Amniotic stem cell (primary cell): ENCODE measurements at regions not wholly inside any gene's neighbourhood (a gene's known extent, or its start where the extent isn't known, plus 50 kb on each side); places are given as distances from the start of the nearest gene placed in this dataset.
"Not testable (repeated sequence)": the region's sequence is repeated elsewhere in the genome, so short reads cannot be mapped to it uniquely, and the experiment has no call there.

ENCODE experiments used
- DNase-seq: peaks from one replicate; lab custom pipeline; 2025; lab: John Stamatoyannopoulos, UW

- DNase-seq = no peak
Measured at GRCh38 chr6:118367314-118367713, 180.8 kb upstream of the PLN start.

GRCh38 chr6:118370722-118371121 lies 177.4 kb upstream of the PLN start:
- DNase-seq = no peak

- DNase-seq = no peak
Measured at GRCh38 chr6:118371955-118372354, 176.1 kb upstream of the PLN start.

GRCh38 chr6:118372413-118372812 lies 175.7 kb upstream of the PLN start:
- no peak for DNase-seq

- no peak for DNase-seq
Measured at GRCh38 chr6:118377711-118378414, 170.2 kb upstream of the PLN start.

- DNase-seq = not testable (repeated sequence)
Measured at GRCh38 chr6:118380620-118381019, 167.5 kb upstream of the PLN start.

- no peak for DNase-seq
Measured at GRCh38 chr6:118382126-118382525, 166.0 kb upstream of the PLN start.

- DNase-seq = no peak
Measured at GRCh38 chr6:118383924-118384323, 164.2 kb upstream of the PLN start.

- DNase-seq = no peak
Measured at GRCh38 chr6:118386975-118387374, 161.1 kb upstream of the PLN start.

GRCh38 chr6:118387921-118388701 lies 160.0 kb upstream of the PLN start:
- peak; percentile 43 for DNase-seq

- DNase-seq = no peak
Measured at GRCh38 chr6:118391086-118391485, 157.0 kb upstream of the PLN start.

GRCh38 chr6:118394106-118394505 lies 154.0 kb upstream of the PLN start:
- DNase-seq = no peak

GRCh38 chr6:118396969-118397368 lies 151.1 kb upstream of the PLN start:
- DNase-seq = no peak

GRCh38 chr6:118397671-118398465 lies 150.2 kb upstream of the PLN start:
- no peak for DNase-seq

GRCh38 chr6:118400098-118400497 lies 148.0 kb upstream of the PLN start:
- DNase-seq = no peak

GRCh38 chr6:118400582-118400981 lies 147.5 kb upstream of the PLN start:
- DNase-seq = no peak

- no peak for DNase-seq
Measured at GRCh38 chr6:118401325-118401975, 146.6 kb upstream of the PLN start.

- DNase-seq = no peak
Measured at GRCh38 chr6:118403036-118403435, 145.1 kb upstream of the PLN start.

GRCh38 chr6:118408863-118409262 lies 139.2 kb upstream of the PLN start:
- no peak for DNase-seq

- DNase-seq = no peak
Measured at GRCh38 chr6:118410001-118410400, 138.1 kb upstream of the PLN start.
